Thyroid gland (tissue), 4 donors: ENCODE measurements at regions not wholly inside any gene's neighbourhood (a gene's known extent, or its start where the extent isn't known, plus 50 kb on each side); places are given as distances from the start of the nearest gene placed in this dataset.

Source experiments
- DNase-seq, 2 donors: peaks; one replicate each; pipeline ENCODE4 v3.0.0-alpha.2; 2019
- H3K27ac ChIP-seq, 3 donors: fragments of 200-600 bp; sonication (generic); 1 replicate in 2 of 3; 2 replicates in 1 of 3; pipeline ENCODE4 v1.5.1; 2016 to 2019; ENCODE audit warnings: mild to moderate bottlenecking in 1 of 3, moderate library complexity in 1 of 3
- H3K27me3 ChIP-seq: fragments of 200-600 bp; sonication (generic); one replicate; pipeline ENCODE4 v1.5.1; 2019
- H3K36me3 ChIP-seq, 2 donors: fragments of 200-600 bp; sonication (generic); one replicate each; pipeline ENCODE4 v1.5.1; 2016 to 2019
- H3K4me1 ChIP-seq, 2 donors: fragments of 200-600 bp; sonication (generic); one replicate each; pipeline ENCODE4 v1.5.1; 2017 to 2019
- H3K4me3 ChIP-seq, 3 donors: fragments of 200-600 bp; sonication (generic); replicated peaks in 1 of 3; 1 replicate in 2 of 3; 2 replicates in 1 of 3; pipeline ENCODE4 v1.5.1; 2016; ENCODE audit warnings: mild to moderate bottlenecking in 1 of 3
- H3K9me3 ChIP-seq: fragments of 200-600 bp; sonication (generic); one replicate; pipeline ENCODE4 v1.5.1; 2017
- POLR2A ChIP-seq, 2 donors: fragments of 450-650 bp; IDR thresholded peaks; one replicate each; pipeline ENCODE4 v1.6.1; 2017; ENCODE audit warnings: antibody characterized with exemption in 2 of 2, mild to moderate bottlenecking in 2 of 2, moderate library complexity in 1 of 2
- WGBS, 2 donors: methylation state at CpG; one replicate each; pipeline ENCODE4 v1.1.5; 2017; 5-methylcytosine and 5-hydroxymethylcytosine counted together
- intact Hi-C: fragments of 100-400 bp; cut with DNase I; formaldehyde crosslinking; loops from one replicate; pipeline ENCODE4 v1.15.1; 2023
- TF ChIP-seq, protein P1 (sequence below), 6 experiments: fragments of 200-600 bp in 3 of 6; fragments of 450-650 bp in 3 of 6; sonication (generic) in 3 of 6; IDR thresholded peaks; one replicate each; pipeline ENCODE4 v1.5.1; 2016 to 2019; ENCODE audit warnings: antibody characterized with exemption in 6 of 6, mild to moderate bottlenecking in 2 of 6, inconsistent platforms in 1 of 6, moderate library complexity in 1 of 6

DNA sequence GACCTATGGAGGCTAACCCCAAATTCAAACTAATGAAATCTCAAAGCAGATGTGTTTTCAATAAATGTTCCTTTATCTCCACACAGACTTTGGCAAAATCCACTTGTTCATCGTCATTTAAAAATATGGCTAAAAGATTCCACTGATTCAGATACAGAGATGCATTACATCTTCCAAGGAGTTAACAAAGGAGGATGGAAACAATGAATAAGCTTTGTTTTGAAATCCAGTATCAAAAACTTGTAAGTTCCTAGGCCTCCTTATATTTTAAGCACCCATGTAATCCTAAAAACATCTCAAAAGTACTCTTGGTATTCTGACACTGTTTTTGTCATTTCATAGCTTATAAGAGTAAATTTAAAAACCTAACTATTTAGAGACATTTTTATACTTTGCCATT lies 345.6 kb upstream of the ACTBL2 start:
- H3K4me3 ChIP-seq: no peak overlapping the region
- DNase-seq: no peak
- H3K9me3 ChIP-seq: no peaks in the 10 kb centered on the region
- WGBS, 2 donors: 80 to 87% methylated on average over 1 of the region's 1 CpG
- H3K36me3 ChIP-seq: no peaks in the 10 kb centered on the region
- H3K4me1 ChIP-seq: peaks cover 5 to 14% of the 10 kb centered on the region in 2 donors
- H3K27ac ChIP-seq: no peak overlapping the region
- no peak for TF ChIP-seq POLR2A (IDR thresholded peaks at IDR 0.05)
- TF ChIP-seq, protein P1, sequence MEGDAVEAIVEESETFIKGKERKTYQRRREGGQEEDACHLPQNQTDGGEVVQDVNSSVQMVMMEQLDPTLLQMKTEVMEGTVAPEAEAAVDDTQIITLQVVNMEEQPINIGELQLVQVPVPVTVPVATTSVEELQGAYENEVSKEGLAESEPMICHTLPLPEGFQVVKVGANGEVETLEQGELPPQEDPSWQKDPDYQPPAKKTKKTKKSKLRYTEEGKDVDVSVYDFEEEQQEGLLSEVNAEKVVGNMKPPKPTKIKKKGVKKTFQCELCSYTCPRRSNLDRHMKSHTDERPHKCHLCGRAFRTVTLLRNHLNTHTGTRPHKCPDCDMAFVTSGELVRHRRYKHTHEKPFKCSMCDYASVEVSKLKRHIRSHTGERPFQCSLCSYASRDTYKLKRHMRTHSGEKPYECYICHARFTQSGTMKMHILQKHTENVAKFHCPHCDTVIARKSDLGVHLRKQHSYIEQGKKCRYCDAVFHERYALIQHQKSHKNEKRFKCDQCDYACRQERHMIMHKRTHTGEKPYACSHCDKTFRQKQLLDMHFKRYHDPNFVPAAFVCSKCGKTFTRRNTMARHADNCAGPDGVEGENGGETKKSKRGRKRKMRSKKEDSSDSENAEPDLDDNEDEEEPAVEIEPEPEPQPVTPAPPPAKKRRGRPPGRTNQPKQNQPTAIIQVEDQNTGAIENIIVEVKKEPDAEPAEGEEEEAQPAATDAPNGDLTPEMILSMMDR (IDR thresholded peaks at IDR 0.05): no peak
- intact Hi-C loops: no loop called here
- no peaks in the 10 kb centered on the region for H3K27me3 ChIP-seq

DNA sequence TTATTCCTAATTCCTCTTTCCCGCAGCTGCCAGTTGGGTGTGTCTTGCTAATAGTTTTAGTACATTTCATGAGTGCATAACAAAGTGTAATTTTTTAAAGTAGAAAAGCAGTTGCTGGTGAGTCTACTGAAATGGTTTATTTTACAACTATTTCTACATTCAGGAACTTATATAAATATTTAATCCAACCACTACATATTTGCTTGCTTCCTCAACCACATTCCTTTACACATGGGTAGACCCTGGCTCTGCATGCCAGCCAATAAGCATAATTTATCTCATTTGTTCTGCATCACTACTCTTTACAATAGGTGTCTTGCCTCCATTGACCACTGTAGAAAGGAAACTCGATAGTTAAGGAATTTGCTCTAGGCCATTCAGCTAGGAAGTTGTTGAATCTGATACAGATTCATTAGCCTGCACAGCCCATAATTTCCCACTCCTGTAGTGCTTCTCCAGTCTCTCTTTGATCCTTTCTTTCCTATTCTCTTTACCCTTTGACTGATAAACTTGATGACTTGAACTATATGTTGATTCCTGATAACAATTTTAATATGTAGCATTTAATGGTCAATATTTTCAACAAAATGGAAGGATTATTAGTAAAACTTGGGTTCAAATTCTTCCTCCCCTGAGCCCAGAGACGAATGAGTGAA lies 342.5 kb upstream of the ACTBL2 start:
- intact Hi-C loops: no loop called here
- no peaks in the 10 kb centered on the region for H3K9me3 ChIP-seq
- no peaks in the 10 kb centered on the region for H3K27me3 ChIP-seq
- no peak overlapping the region for H3K4me3 ChIP-seq
- H3K36me3 ChIP-seq: no peaks in the 10 kb centered on the region
- H3K4me1 ChIP-seq: peaks cover 5 to 14% of the 10 kb centered on the region in 2 donors
- peak in 1 of 2 donors; percentile 20 for DNase-seq
- TF ChIP-seq POLR2A (IDR thresholded peaks at IDR 0.05): no peak
- TF ChIP-seq, protein P1 (IDR thresholded peaks at IDR 0.05): no peak
- WGBS, 2 donors: 45 to 61% methylated on average over 3 of the region's 3 CpGs
- peak overlapping the region in 1 of 3 donors; percentile 18 for H3K27ac ChIP-seq

DNA sequence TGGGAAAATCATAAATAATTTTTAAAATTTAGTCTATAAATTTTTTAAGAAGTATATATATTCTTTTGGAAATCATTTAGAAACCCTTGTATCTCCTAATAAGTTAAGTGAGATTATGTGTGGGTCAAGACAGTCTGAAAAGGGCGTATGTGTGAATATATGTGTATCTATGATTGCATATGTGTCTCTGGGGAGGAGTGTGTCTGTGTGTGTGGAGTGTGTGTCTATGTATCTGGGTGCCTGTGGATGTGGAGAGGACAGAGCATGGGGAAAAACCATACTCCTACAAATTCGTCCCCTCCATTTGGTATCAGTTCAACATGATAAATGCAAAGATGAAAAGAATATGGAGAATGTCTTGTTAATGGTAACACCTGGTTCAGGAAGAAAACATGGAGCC lies 342.0 kb upstream of the ACTBL2 start:
- TF ChIP-seq POLR2A (IDR thresholded peaks at IDR 0.05): no peak
- TF ChIP-seq, protein P1 (IDR thresholded peaks at IDR 0.05): no peak
- Histone ChIP-seq H3K4me1 (peaks cover 5 to 14% of the 10 kb centered on the region in 2 donors), H3K27me3 (no peaks in the 10 kb centered on the region), H3K4me3 (no peak overlapping the region), H3K27ac (peak overlapping the region in 1 of 3 donors; percentile 18), H3K9me3 (no peaks in the 10 kb centered on the region), H3K36me3 (no peaks in the 10 kb centered on the region)
- intact Hi-C loops: no loop called here
- WGBS, 2 donors: 87 to 93% methylated on average over 2 of the region's 2 CpGs
- no peak for DNase-seq

DNA sequence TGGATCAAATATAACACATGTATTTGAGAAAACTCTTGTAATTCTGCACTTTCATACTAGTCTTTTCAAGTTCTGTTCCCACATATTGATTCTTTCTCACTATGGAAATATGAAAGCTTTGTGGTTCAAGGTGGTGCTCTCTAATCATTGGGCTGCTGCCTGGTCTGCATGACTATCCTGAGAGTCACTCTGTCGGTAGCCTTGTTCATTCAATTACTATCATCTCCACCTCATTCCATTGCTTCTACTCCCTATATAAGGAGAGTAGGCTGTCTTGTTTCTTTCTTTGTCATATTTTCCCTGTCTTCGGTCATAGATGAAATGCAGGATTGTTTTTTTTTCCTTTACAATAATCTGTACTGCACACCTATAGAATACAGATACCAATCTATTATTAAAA lies 341.4 kb upstream of the ACTBL2 start:
- Histone ChIP-seq H3K4me3 (no peak overlapping the region), H3K9me3 (no peaks in the 10 kb centered on the region), H3K27ac (no peak overlapping the region), H3K36me3 (no peaks in the 10 kb centered on the region), H3K4me1 (peaks cover 5 to 14% of the 10 kb centered on the region in 2 donors), H3K27me3 (no peaks in the 10 kb centered on the region)
- intact Hi-C loops: no loop called here
- 86 to 94% methylated on average over 2 of the region's 2 CpGs for WGBS, 2 donors
- TF ChIP-seq, protein P1 (IDR thresholded peaks at IDR 0.05): no peak
- TF ChIP-seq POLR2A (IDR thresholded peaks at IDR 0.05): no peak
- DNase-seq: no peak

DNA sequence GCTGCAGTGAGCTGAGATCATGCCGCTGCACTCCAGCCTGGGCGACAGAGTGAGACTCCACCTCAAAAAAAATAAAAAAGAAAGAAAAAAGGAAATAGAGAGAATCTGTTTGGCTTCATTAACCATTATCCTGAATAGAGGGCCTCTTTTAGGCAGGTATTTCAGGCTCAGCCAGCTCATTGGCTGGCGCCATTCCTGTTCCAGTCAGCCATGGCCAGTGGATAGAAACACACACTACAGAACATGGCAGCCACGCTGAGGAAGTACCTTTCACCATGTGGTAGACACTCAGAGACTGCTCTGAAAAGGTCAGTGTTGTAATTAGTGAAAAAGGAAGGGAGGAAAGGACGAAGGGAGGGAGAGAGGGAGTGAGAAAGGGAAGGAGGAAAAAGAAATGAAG lies 340.0 kb upstream of the ACTBL2 start:
- no peak for TF ChIP-seq POLR2A (IDR thresholded peaks at IDR 0.05)
- TF ChIP-seq, protein P1 (IDR thresholded peaks at IDR 0.05): no peak
- intact Hi-C loops: no loop called here
- WGBS, 2 donors: 91% methylated on average over 5 of the region's 5 CpGs

More for the DNA sequence above, 340.0 kb upstream of the ACTBL2 start:
- Histone ChIP-seq H3K9me3 (no peaks in the 10 kb centered on the region), H3K27ac (no peak overlapping the region), H3K4me3 (no peak overlapping the region), H3K4me1 (peaks cover 5 to 14% of the 10 kb centered on the region in 2 donors), H3K27me3 (no peaks in the 10 kb centered on the region), H3K36me3 (no peaks in the 10 kb centered on the region)
- DNase-seq: no peak
